ENCODE measurements at regions not wholly inside any gene's neighbourhood (a gene's known extent, or its start where the extent isn't known, plus 50 kb on each side); places are given as distances from the start of the nearest gene placed in this dataset.

GRCh38 chr13:106998664-106999063, 430.7 kb upstream of the ARGLU1 start:
- TF ChIP-seq CTCF (conservative IDR thresholded peaks at IDR 0.05; ENCODE audit: low read depth, low read length), result no peak
- no peak overlapping the region for H3K4me3 ChIP-seq (ENCODE audit: low read depth, low read length)
- DNase-seq (ENCODE audit: low read depth), result no peak

GRCh38 chr13:106997696-106998095, 429.8 kb upstream of the ARGLU1 start:
- no peak for TF ChIP-seq CTCF (conservative IDR thresholded peaks at IDR 0.05; ENCODE audit: low read depth, low read length)
- H3K4me3 ChIP-seq (ENCODE audit: low read depth, low read length), result no peak overlapping the region
- DNase-seq (ENCODE audit: low read depth), result no peak

GRCh38 chr13:106996867-106997618, 429.1 kb upstream of the ARGLU1 start:
- TF ChIP-seq CTCF (conservative IDR thresholded peaks at IDR 0.05; ENCODE audit: low read depth, low read length), result no peak
- no peak for DNase-seq (ENCODE audit: low read depth)
- H3K4me3 ChIP-seq (ENCODE audit: low read depth, low read length), result no peak overlapping the region

- H3K4me3 ChIP-seq (ENCODE audit: low read depth, low read length), result no peak overlapping the region
- DNase-seq (ENCODE audit: low read depth), result no peak
- no peak for TF ChIP-seq CTCF (conservative IDR thresholded peaks at IDR 0.05; ENCODE audit: low read depth, low read length)
Measured at GRCh38 chr13:106990594-106990993, 422.7 kb upstream of the ARGLU1 start.

GRCh38 chr13:106989876-106990275, 421.9 kb upstream of the ARGLU1 start:
- no peak overlapping the region for H3K4me3 ChIP-seq (ENCODE audit: low read depth, low read length)
- no peak for DNase-seq (ENCODE audit: low read depth)
- no peak for TF ChIP-seq CTCF (conservative IDR thresholded peaks at IDR 0.05; ENCODE audit: low read depth, low read length)

- no peak for DNase-seq (ENCODE audit: low read depth)
Measured at GRCh38 chr13:106987427-106987785, 419.5 kb upstream of the ARGLU1 start.

More at GRCh38 chr13:106987427-106987785, 419.5 kb upstream of the ARGLU1 start:
- H3K4me3 ChIP-seq (ENCODE audit: low read depth, low read length), result no peak overlapping the region
- TF ChIP-seq CTCF (conservative IDR thresholded peaks at IDR 0.05; ENCODE audit: low read depth, low read length), result no peak
